ENCODE measurements at regions not wholly inside any gene's neighbourhood (a gene's known extent, or its start where the extent isn't known, plus 50 kb on each side); places are given as distances from the start of the nearest gene placed in this dataset.

DNA sequence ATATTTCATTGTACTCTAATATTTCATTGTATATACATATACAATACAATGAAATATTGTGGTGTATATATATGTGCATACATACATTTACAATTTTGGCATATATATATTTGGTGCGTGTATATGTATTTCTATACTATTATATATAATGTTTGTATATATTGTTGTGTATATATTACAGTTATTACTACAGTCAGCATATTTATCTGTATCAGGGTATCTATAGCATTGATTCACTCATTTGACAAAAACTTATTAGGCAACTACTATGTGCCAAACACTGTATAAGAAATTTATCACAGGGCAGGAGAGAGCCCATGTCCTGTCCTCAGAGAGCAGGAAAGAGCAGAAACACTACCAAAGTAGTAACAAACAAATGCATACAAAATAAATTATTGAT is 910.6 kb downstream of the QKI start:
- Mint-ChIP-seq H3K4me3 (ENCODE audit: unreplicated experiment) (no peak overlapping the region), H3K4me1 (ENCODE audit: low read depth, unreplicated experiment) (no peaks in the 10 kb centered on the region), H3K27ac (ENCODE audit: unreplicated experiment) (no peak overlapping the region), H3K9me3 (ENCODE audit: unreplicated experiment) (no peaks in the 10 kb centered on the region), H3K27me3 (ENCODE audit: insufficient read depth, unreplicated experiment) (no peaks in the 10 kb centered on the region), H3K36me3 (ENCODE audit: insufficient read depth, unreplicated experiment) (no peaks in the 10 kb centered on the region)
- Histone ChIP-seq H3K4me3 (ENCODE audit: low read depth, low read length) (no peak overlapping the region), H3K36me3 (ENCODE audit: control insufficient read depth, insufficient read depth, low read length) (no peaks in the 10 kb centered on the region), H3K27me3 (replicated peaks; ENCODE audit: control insufficient read depth, insufficient read depth, low read length) (no peaks in the 10 kb centered on the region), H3K9me3 (no peaks in the 10 kb centered on the region), H3K4me1 (no peaks in the 10 kb centered on the region)
- no TSS peak for BruUV-seq (replicated peaks)
- intact Hi-C loops (cut with micrococcal nuclease; ENCODE audit: unreplicated experiment), result no loop called here
- CTCF ChIA-PET, result no interaction called here
- TF ChIP-seq, protein P1, sequence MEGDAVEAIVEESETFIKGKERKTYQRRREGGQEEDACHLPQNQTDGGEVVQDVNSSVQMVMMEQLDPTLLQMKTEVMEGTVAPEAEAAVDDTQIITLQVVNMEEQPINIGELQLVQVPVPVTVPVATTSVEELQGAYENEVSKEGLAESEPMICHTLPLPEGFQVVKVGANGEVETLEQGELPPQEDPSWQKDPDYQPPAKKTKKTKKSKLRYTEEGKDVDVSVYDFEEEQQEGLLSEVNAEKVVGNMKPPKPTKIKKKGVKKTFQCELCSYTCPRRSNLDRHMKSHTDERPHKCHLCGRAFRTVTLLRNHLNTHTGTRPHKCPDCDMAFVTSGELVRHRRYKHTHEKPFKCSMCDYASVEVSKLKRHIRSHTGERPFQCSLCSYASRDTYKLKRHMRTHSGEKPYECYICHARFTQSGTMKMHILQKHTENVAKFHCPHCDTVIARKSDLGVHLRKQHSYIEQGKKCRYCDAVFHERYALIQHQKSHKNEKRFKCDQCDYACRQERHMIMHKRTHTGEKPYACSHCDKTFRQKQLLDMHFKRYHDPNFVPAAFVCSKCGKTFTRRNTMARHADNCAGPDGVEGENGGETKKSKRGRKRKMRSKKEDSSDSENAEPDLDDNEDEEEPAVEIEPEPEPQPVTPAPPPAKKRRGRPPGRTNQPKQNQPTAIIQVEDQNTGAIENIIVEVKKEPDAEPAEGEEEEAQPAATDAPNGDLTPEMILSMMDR (IDR thresholded peaks at IDR 0.05; ENCODE audit: insufficient read depth in 1 of 2, low read depth in 1 of 2, low read length in 1 of 2, severe bottlenecking in 1 of 2, unreplicated experiment in 1 of 2), result no peak
- no peak for DNase-seq
- POLR2A ChIA-PET, result no interaction called here

DNA sequence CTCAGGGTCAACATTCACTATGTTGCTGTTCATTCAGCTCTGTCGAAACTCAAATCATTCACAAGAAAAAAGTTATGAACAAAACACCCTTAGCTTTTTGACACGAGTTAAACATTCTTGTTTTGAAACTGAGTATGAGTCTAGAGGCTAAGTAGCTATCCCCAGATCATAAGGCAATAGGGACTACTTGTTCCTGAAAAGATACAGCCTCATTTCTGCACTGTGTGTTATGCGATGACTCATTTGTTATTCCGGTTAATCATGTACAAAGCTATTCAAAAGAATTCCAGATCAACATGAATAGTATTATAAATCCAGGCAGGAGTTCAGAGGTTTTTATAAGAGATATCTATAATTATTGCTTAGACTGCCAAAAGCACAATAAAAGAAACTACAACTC is 908.0 kb downstream of the QKI start:
- TF ChIP-seq, protein P1 (IDR thresholded peaks at IDR 0.05; ENCODE audit: insufficient read depth in 1 of 2, low read depth in 1 of 2, low read length in 1 of 2, severe bottlenecking in 1 of 2, unreplicated experiment in 1 of 2), result no peak
- Histone ChIP-seq H3K36me3 (ENCODE audit: control insufficient read depth, insufficient read depth, low read length) (no peaks in the 10 kb centered on the region), H3K27me3 (replicated peaks; ENCODE audit: control insufficient read depth, insufficient read depth, low read length) (no peaks in the 10 kb centered on the region), H3K4me1 (no peaks in the 10 kb centered on the region), H3K9me3 (no peaks in the 10 kb centered on the region), H3K4me3 (ENCODE audit: low read depth, low read length) (no peak overlapping the region)
- no peaks in the 10 kb centered on the region for H3K9me3 Mint-ChIP-seq (ENCODE audit: unreplicated experiment)
- no peaks in the 10 kb centered on the region for H3K27me3 Mint-ChIP-seq (ENCODE audit: insufficient read depth, unreplicated experiment)
- POLR2A ChIA-PET, result no interaction called here
- no peaks in the 10 kb centered on the region for H3K36me3 Mint-ChIP-seq (ENCODE audit: insufficient read depth, unreplicated experiment)
- H3K27ac Mint-ChIP-seq (ENCODE audit: unreplicated experiment), result no peak overlapping the region
- intact Hi-C loops (cut with micrococcal nuclease; ENCODE audit: unreplicated experiment), result no loop called here
- DNase-seq, result no peak
- H3K4me3 Mint-ChIP-seq (ENCODE audit: unreplicated experiment), result no peak overlapping the region
- CTCF ChIA-PET, result no interaction called here
- H3K4me1 Mint-ChIP-seq (ENCODE audit: low read depth, unreplicated experiment), result no peaks in the 10 kb centered on the region
- BruUV-seq (replicated peaks), result no TSS peak

DNA sequence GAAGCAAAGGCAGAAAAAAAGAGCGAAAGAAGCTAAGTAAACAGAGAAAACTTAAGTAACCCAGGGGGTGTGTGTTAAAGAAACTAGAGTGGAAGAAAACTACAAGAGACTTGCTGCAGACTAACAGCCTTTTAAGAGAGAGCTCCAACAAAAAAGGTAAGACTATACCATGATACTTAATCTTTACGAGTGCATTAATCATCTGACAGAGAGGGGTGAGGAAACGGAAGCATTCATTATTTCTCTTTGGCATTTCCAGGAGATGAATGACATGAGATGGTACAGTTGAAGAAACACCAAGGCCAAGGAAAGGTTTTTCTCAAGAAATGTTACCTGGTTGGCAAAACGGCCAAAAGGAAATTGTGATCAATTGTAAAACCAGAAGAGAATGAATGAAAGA is 906.8 kb downstream of the QKI start:
- Mint-ChIP-seq H3K4me3 (ENCODE audit: unreplicated experiment) (no peak overlapping the region), H3K27me3 (ENCODE audit: insufficient read depth, unreplicated experiment) (no peaks in the 10 kb centered on the region), H3K27ac (ENCODE audit: unreplicated experiment) (no peak overlapping the region), H3K36me3 (ENCODE audit: insufficient read depth, unreplicated experiment) (no peaks in the 10 kb centered on the region), H3K9me3 (ENCODE audit: unreplicated experiment) (no peaks in the 10 kb centered on the region), H3K4me1 (ENCODE audit: low read depth, unreplicated experiment) (no peaks in the 10 kb centered on the region)
- Histone ChIP-seq H3K4me3 (ENCODE audit: low read depth, low read length) (no peak overlapping the region), H3K4me1 (no peaks in the 10 kb centered on the region), H3K27me3 (replicated peaks; ENCODE audit: control insufficient read depth, insufficient read depth, low read length) (no peaks in the 10 kb centered on the region), H3K9me3 (no peaks in the 10 kb centered on the region), H3K36me3 (ENCODE audit: control insufficient read depth, insufficient read depth, low read length) (no peaks in the 10 kb centered on the region)
- intact Hi-C loops (cut with micrococcal nuclease; ENCODE audit: unreplicated experiment), result no loop called here
- no peak for DNase-seq
- POLR2A ChIA-PET, result no interaction called here
- CTCF ChIA-PET, result no interaction called here
- TF ChIP-seq, protein P1 (IDR thresholded peaks at IDR 0.05; ENCODE audit: insufficient read depth in 1 of 2, low read depth in 1 of 2, low read length in 1 of 2, severe bottlenecking in 1 of 2, unreplicated experiment in 1 of 2), result no peak
- no TSS peak for BruUV-seq (replicated peaks)

Measured in Caco-2 (cell line).